Adrenal gland (tissue), 5 donors: ENCODE measurements at regions not wholly inside any gene's neighbourhood (a gene's known extent, or its start where the extent isn't known, plus 50 kb on each side); places are given as distances from the start of the nearest gene placed in this dataset.

ENCODE experiments used
- POLR2A ChIP-seq, 2 donors: fragments of 450-650 bp; IDR thresholded peaks; one replicate each; pipeline ENCODE4 v1.6.1; 2017; ENCODE audit warnings: antibody characterized with exemption in 2 of 2, mild to moderate bottlenecking in 2 of 2, moderate library complexity in 1 of 2
- TF ChIP-seq, protein P1 (sequence below), 6 experiments: fragments of 450-650 bp in 4 of 6; fragments of 200-600 bp in 2 of 6; sonication (generic) in 1 of 6; IDR thresholded peaks; 1 replicate in 5 of 6; 2 replicates in 1 of 6; pipeline versions ENCODE4 v1.5.1 to v1.8.0; 2016 to 2021; ENCODE audit warnings: antibody characterized with exemption in 6 of 6, mild to moderate bottlenecking in 2 of 6, moderate library complexity in 1 of 6
- donor health status: DM: no; HTN: no; CAD: no.

- TF ChIP-seq, protein P1, sequence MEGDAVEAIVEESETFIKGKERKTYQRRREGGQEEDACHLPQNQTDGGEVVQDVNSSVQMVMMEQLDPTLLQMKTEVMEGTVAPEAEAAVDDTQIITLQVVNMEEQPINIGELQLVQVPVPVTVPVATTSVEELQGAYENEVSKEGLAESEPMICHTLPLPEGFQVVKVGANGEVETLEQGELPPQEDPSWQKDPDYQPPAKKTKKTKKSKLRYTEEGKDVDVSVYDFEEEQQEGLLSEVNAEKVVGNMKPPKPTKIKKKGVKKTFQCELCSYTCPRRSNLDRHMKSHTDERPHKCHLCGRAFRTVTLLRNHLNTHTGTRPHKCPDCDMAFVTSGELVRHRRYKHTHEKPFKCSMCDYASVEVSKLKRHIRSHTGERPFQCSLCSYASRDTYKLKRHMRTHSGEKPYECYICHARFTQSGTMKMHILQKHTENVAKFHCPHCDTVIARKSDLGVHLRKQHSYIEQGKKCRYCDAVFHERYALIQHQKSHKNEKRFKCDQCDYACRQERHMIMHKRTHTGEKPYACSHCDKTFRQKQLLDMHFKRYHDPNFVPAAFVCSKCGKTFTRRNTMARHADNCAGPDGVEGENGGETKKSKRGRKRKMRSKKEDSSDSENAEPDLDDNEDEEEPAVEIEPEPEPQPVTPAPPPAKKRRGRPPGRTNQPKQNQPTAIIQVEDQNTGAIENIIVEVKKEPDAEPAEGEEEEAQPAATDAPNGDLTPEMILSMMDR (IDR thresholded peaks at IDR 0.05), result no peak
- TF ChIP-seq POLR2A (IDR thresholded peaks at IDR 0.05), result no peak
Observed at GRCh38 chr3:188083011-188083410, 70.9 kb upstream of the LPP start.
